Peyer's patch (tissue), 4 donors: ENCODE measurements at regions not wholly inside any gene's neighbourhood (a gene's known extent, or its start where the extent isn't known, plus 50 kb on each side); places are given as distances from the start of the nearest gene placed in this dataset.

Source experiments
- DNase-seq, 3 donors: peaks; one replicate each; pipeline ENCODE4 v3.0.0-alpha.2; 2017 to 2019
- H3K27ac ChIP-seq, 4 donors: fragments of 200-600 bp; sonication (generic); one replicate each; pipeline ENCODE4 v1.5.1; 2016 to 2019
- H3K27me3 ChIP-seq, 2 donors: fragments of 200-600 bp; sonication (generic); one replicate each; pipeline ENCODE4 v1.5.1; 2019
- H3K36me3 ChIP-seq, 3 donors: fragments of 200-600 bp; sonication (generic); one replicate each; pipeline ENCODE4 v1.5.1; 2016 to 2019
- H3K4me1 ChIP-seq, 4 donors: fragments of 200-600 bp; sonication (generic); one replicate each; pipeline ENCODE4 v1.5.1; 2016 to 2019
- H3K4me3 ChIP-seq, 4 donors: fragments of 200-600 bp; sonication (generic); 1 replicate in 3 of 4; 2 replicates in 1 of 4; pipeline ENCODE4 v1.5.1; 2016 to 2019; ENCODE audit warnings: mild to moderate bottlenecking in 1 of 4
- H3K9me3 ChIP-seq, 4 donors: fragments of 200-600 bp; sonication (generic); one replicate each; pipeline ENCODE4 v1.5.1; 2016 to 2019; ENCODE audit warnings: mild to moderate bottlenecking in 1 of 4
- POLR2A ChIP-seq, 2 donors: fragments of 450-650 bp; IDR thresholded peaks; one replicate each; pipeline ENCODE4 v1.5.1; 2017; ENCODE audit warnings: antibody characterized with exemption in 2 of 2, mild to moderate bottlenecking in 2 of 2, moderate library complexity in 2 of 2
- TF ChIP-seq, protein P1 (sequence below), 6 experiments: fragments of 450-650 bp in 4 of 6; fragments of 200-600 bp in 2 of 6; sonication (generic) in 1 of 6; IDR thresholded peaks; one replicate each; pipeline ENCODE4 v1.5.1; 2017 to 2019; ENCODE audit warnings: antibody characterized with exemption in 6 of 6, mild to moderate bottlenecking in 3 of 6, moderate library complexity in 1 of 6

DNA sequence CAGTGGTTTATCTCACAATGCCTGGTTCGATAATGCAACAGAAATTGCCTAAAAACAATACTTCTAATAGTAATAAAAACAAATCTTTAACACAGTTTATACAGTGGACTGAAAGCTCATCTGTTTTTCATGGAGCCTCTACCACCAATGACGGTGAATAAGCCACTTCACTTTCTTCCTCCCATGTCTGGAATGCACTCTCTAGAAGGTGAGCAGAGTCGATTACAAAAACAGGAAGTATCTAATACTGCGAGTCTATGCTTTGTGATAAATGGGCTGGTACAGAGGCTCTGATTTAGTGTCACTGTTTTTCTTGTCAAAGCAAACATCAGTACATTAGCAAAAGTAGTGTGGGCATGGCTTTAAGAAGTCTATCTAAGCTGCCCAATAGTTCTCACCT lies 1348.6 kb upstream of the SLC10A2 start:
- Histone ChIP-seq H3K27ac (no peak overlapping the region), H3K36me3 (no peaks in the 10 kb centered on the region), H3K9me3 (no peaks in the 10 kb centered on the region), H3K4me1 (no peaks in the 10 kb centered on the region), H3K27me3 (no peaks in the 10 kb centered on the region), H3K4me3 (no peak overlapping the region)
- no peak for DNase-seq
- TF ChIP-seq POLR2A (IDR thresholded peaks at IDR 0.05): no peak

DNA sequence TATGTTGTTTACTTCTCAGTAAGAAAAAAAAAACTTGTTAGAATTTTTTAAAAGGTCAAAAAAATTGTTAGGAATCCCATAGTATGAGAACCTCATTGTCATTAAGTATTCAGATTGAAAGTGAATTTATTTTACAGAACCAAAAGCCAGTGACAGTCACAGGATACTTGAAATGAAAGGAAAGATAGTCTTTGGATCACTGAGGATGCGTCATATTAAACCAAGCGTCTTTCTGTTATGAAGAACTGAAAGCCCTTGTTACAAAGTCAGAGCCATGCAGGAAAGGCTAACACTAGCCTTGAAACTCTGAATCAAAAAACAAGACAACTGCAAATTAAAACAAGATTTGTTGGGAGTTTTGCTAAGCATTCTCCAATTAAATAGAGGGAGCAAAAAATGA lies 1348.0 kb upstream of the SLC10A2 start:
- Histone ChIP-seq H3K4me3 (no peak overlapping the region), H3K27ac (no peak overlapping the region), H3K27me3 (no peaks in the 10 kb centered on the region), H3K4me1 (no peaks in the 10 kb centered on the region), H3K36me3 (no peaks in the 10 kb centered on the region), H3K9me3 (no peaks in the 10 kb centered on the region)
- DNase-seq: no peak
- TF ChIP-seq, protein P1, sequence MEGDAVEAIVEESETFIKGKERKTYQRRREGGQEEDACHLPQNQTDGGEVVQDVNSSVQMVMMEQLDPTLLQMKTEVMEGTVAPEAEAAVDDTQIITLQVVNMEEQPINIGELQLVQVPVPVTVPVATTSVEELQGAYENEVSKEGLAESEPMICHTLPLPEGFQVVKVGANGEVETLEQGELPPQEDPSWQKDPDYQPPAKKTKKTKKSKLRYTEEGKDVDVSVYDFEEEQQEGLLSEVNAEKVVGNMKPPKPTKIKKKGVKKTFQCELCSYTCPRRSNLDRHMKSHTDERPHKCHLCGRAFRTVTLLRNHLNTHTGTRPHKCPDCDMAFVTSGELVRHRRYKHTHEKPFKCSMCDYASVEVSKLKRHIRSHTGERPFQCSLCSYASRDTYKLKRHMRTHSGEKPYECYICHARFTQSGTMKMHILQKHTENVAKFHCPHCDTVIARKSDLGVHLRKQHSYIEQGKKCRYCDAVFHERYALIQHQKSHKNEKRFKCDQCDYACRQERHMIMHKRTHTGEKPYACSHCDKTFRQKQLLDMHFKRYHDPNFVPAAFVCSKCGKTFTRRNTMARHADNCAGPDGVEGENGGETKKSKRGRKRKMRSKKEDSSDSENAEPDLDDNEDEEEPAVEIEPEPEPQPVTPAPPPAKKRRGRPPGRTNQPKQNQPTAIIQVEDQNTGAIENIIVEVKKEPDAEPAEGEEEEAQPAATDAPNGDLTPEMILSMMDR (IDR thresholded peaks at IDR 0.05): no peak
- no peak for TF ChIP-seq POLR2A (IDR thresholded peaks at IDR 0.05)

DNA sequence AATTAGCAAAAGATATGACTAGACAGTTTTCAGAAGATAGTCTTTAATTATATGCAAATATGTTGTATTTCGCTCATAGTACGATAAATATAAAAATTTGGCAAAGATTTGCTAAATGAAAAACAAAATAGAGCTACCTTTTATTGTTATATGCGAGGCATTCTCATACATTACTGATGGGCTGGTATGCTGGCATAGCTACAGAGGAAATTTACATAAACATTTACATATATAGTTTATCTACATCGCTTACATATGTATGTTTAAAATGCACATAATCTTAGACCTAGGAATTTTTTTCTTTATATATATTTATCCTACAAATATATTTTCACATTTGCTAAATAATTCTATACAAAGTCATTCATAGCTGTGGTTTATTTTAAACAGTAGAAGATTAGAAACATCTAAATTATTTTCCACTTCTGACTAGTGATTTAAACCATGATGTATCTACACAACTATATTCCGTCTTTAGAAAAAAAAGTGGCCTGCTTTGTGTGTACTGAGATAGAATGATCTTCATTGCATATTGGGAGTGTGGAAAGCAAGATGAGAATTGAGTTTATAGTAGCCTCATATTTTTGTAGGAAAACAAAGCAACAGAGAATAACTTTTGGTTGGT lies 1345.0 kb upstream of the SLC10A2 start:
- H3K9me3 ChIP-seq: no peaks in the 10 kb centered on the region
- H3K27me3 ChIP-seq: no peaks in the 10 kb centered on the region
- no peaks in the 10 kb centered on the region for H3K36me3 ChIP-seq
- TF ChIP-seq, protein P1 (IDR thresholded peaks at IDR 0.05): no peak
- TF ChIP-seq POLR2A (IDR thresholded peaks at IDR 0.05): no peak
- no peak overlapping the region for H3K27ac ChIP-seq
- no peak overlapping the region for H3K4me3 ChIP-seq
- DNase-seq: no peak
- no peaks in the 10 kb centered on the region for H3K4me1 ChIP-seq

DNA sequence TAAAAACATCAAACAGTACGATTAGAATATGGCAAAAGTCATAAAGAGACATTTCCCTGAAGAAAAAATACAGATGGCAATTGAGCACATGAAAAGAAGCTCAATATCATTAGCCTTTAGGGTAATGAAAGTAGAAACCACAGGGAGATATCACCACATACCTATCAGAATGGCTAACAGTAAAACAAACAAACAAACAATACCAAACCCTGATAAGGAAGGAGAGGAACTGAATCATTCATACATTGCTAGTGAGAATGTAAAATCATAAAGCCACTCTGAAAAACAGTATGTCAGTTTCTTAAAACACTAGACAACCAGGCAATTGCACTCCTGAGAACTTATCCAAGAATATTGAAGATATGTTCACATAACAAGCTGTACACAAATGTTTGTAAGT lies 1342.5 kb upstream of the SLC10A2 start:
- H3K9me3 ChIP-seq: no peaks in the 10 kb centered on the region
- H3K4me3 ChIP-seq: no peak overlapping the region
- H3K27me3 ChIP-seq: no peaks in the 10 kb centered on the region
- no peaks in the 10 kb centered on the region for H3K36me3 ChIP-seq
- no peaks in the 10 kb centered on the region for H3K4me1 ChIP-seq
- H3K27ac ChIP-seq: no peak overlapping the region
- no peak for DNase-seq
- TF ChIP-seq, protein P1 (IDR thresholded peaks at IDR 0.05): no peak
- no peak for TF ChIP-seq POLR2A (IDR thresholded peaks at IDR 0.05)

DNA sequence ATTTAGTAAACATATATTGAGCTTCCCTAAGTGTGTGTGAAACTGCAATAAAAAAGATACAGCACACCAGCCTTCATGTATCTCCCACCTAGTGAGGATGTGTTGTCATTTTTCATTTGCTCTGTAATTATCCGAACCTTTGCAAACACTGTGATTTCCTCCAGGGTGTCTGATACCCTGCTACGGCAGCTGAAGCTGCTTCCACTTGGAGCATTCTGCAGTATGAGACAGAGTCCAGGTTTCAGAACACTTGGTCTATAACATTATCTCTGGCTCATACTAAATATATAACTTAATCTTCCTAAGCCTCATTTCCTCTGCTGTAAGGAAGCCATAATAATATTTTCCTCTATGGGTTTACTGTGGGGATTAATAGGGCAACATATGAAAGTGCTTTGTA lies 1338.1 kb upstream of the SLC10A2 start:
- H3K4me3 ChIP-seq: no peak overlapping the region
- no peaks in the 10 kb centered on the region for H3K36me3 ChIP-seq
- no peaks in the 10 kb centered on the region for H3K9me3 ChIP-seq
- DNase-seq: no peak
- H3K4me1 ChIP-seq: no peaks in the 10 kb centered on the region
- H3K27me3 ChIP-seq: no peaks in the 10 kb centered on the region
- H3K27ac ChIP-seq: no peak overlapping the region
- TF ChIP-seq, protein P1 (IDR thresholded peaks at IDR 0.05): no peak
- no peak for TF ChIP-seq POLR2A (IDR thresholded peaks at IDR 0.05)

DNA sequence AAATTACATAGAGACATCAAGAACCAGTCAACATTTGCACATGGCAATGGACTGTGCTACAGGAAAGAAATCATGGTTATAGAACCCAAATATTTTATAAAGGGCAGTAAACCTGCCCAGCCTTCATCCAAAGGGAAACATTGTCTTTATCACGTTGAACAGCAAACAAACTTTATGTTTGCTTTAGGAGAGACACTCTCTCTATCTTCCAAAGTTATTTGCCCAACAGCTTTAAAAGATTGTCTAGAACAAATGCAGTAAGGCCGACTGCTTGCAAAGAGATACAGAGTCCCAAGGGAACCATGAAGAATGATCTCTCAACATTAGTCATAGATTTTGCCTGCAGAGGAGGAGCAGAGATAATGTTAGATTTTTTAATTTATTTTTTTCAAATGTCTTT lies 1323.5 kb upstream of the SLC10A2 start:
- Histone ChIP-seq H3K4me1 (no peaks in the 10 kb centered on the region), H3K27ac (no peak overlapping the region), H3K27me3 (no peaks in the 10 kb centered on the region), H3K36me3 (no peaks in the 10 kb centered on the region), H3K9me3 (no peaks in the 10 kb centered on the region), H3K4me3 (no peak overlapping the region)
- TF ChIP-seq POLR2A (IDR thresholded peaks at IDR 0.05): no peak
- TF ChIP-seq, protein P1 (IDR thresholded peaks at IDR 0.05): no peak
- DNase-seq: no peak
